HCT116 (cell line): ENCODE measurements at regions not wholly inside any gene's neighbourhood (a gene's known extent, or its start where the extent isn't known, plus 50 kb on each side); places are given as distances from the start of the nearest gene placed in this dataset.

Experiments
- ATAC-seq: fragments of 200-7000 bp; cut with Tn5 transposase; 2 replicates; pipeline ENCODE4 v1.9.1; 2020; ENCODE audit warnings: mild to moderate bottlenecking, moderate library complexity
- BruUV-seq: library from RNA; stranded (reverse); fragments of 400-500 nt; replicated peaks from 2 replicates; lab custom pipeline; 2021; lab: Mats Ljungman, UMichigan
- CTCF ChIA-PET: fragments of 300-600 bp; sonication (Branson Sonifier 250); formaldehyde crosslinking; loops from one replicate; lab custom pipeline; 2021; ENCODE audit warnings: antibody characterized with exemption; lab: Charles Lee
- POLR2A ChIA-PET: fragments of 300-600, 350-600 bp; sonication (Branson Sonifier 250); formaldehyde crosslinking; loops from one replicate; lab custom pipeline; 2021; ENCODE audit warnings: antibody characterized with exemption; lab: Charles Lee
- RAD21 ChIA-PET, 2 experiments: fragments of 300-600 bp; sonication (Branson Sonifier 250); formaldehyde crosslinking; loops; one replicate each; lab custom pipeline; 2023; ENCODE audit warnings: low total read pairs in 2 of 2; ENCODE audit not compliant: uncharacterized antibody in 2 of 2, unreplicated experiment in 2 of 2, low non-redundant PET in 1 of 2; lab: Charles Lee
- DNase-seq: peaks from one replicate; pipeline ENCODE4 v3.0.0-alpha.2; 2010; ENCODE audit warnings: low read depth, low spot score
- H2AFZ ChIP-seq: fragments of 200-600 bp; shearing (Covaris generic), sonication (generic); 2 replicates; pipeline ENCODE4 v1.6.1; 2017; ENCODE audit warnings: low read depth, mixed run types, mixed read lengths, antibody characterized with exemption, low read length; ENCODE audit not compliant: poor library complexity, severe bottlenecking
- H3K27ac ChIP-seq: 2 replicates; pipeline ENCODE4 v1.5.1; 2012; ENCODE audit warnings: low read depth, low read length
- H3K27me3 ChIP-seq: fragments of 200-600 bp; sonication (generic); 2 replicates; pipeline ENCODE4 v1.6.1; 2016; ENCODE audit warnings: mixed run types, low read length, mixed read lengths; ENCODE audit not compliant: insufficient read depth
- H3K36me3 ChIP-seq, 2 experiments: fragments of 200-500 bp in 1 of 2; fragments of 200-600 bp in 1 of 2; sonication (Bioruptor generic) in 1 of 2; sonication (generic) in 1 of 2; 2 replicates each; pipeline versions ENCODE4 v1.5.1 to v1.6.1; 2014 to 2016; ENCODE audit warnings: low read length in 2 of 2, inconsistent platforms in 1 of 2, mixed read lengths in 1 of 2, mixed run types in 1 of 2; ENCODE audit not compliant: insufficient read depth in 2 of 2, control insufficient read depth in 1 of 2
- H3K4me1 ChIP-seq, 2 experiments: fragments of 200-600 bp in 1 of 2; sonication (generic) in 1 of 2; 2 replicates each; pipeline versions ENCODE4 v1.5.1 to v1.6.1; 2012 to 2017; ENCODE audit warnings: low read length in 2 of 2, inconsistent platforms in 1 of 2, mild to moderate bottlenecking in 1 of 2, mixed read lengths in 1 of 2, mixed run types in 1 of 2, moderate library complexity in 1 of 2; ENCODE audit not compliant: insufficient read depth in 2 of 2, control insufficient read depth in 1 of 2
- H3K4me2 ChIP-seq: fragments of 200-600 bp; sonication (generic); 2 replicates; pipeline ENCODE4 v1.6.1; 2017; ENCODE audit warnings: mixed run types, low read length, mixed read lengths
- H3K4me3 ChIP-seq, 2 experiments: fragments of 200-600 bp in 1 of 2; sonication (generic) in 1 of 2; replicated peaks in 1 of 2; 2 replicates each; pipeline ENCODE4 v1.5.1; 2011 to 2016; ENCODE audit warnings: low read length in 2 of 2, control low read depth in 1 of 2, low read depth in 1 of 2, mild to moderate bottlenecking in 1 of 2, mixed read lengths in 1 of 2, mixed run types in 1 of 2
- H3K79me2 ChIP-seq: fragments of 200-600 bp; sonication (generic); 2 replicates; pipeline ENCODE4 v1.6.1; 2017; ENCODE audit warnings: mild to moderate bottlenecking, mixed run types, low read length, moderate library complexity, mixed read lengths; ENCODE audit not compliant: insufficient read depth
- H3K9ac ChIP-seq: fragments of 200-600 bp; sonication (generic); 2 replicates; pipeline ENCODE4 v1.6.1; 2016; ENCODE audit warnings: low read length, mixed read lengths
- H3K9me2 ChIP-seq: fragments of 200-600 bp; sonication (generic), shearing (Covaris generic); 2 replicates; pipeline ENCODE4 v1.6.1; 2017; ENCODE audit warnings: mixed run types, mild to moderate bottlenecking, moderate library complexity; ENCODE audit not compliant: insufficient read depth
- H3K9me3 ChIP-seq, 2 experiments: fragments of 200-500 bp in 1 of 2; fragments of 200-600 bp in 1 of 2; sonication (Bioruptor generic) in 1 of 2; sonication (generic) in 1 of 2; 2 replicates each; pipeline ENCODE4 v1.6.1; 2014 to 2017; ENCODE audit warnings: low read length in 2 of 2, mixed read lengths in 2 of 2, inconsistent platforms in 1 of 2, low read depth in 1 of 2, mild to moderate bottlenecking in 1 of 2, mixed run types in 1 of 2, moderate library complexity in 1 of 2; ENCODE audit not compliant: control insufficient read depth in 1 of 2, insufficient read depth in 1 of 2
- H4K20me1 ChIP-seq: fragments of 200-600 bp; sonication (generic), shearing (Covaris generic); 2 replicates; pipeline ENCODE4 v1.6.1; 2017; ENCODE audit warnings: mixed run types, mild to moderate bottlenecking, moderate library complexity; ENCODE audit not compliant: insufficient read depth
- CEBPB ChIP-seq: IDR thresholded peaks from 2 replicates; pipeline ENCODE4 v1.6.1; 2012; ENCODE audit warnings: low read depth
- ELF1 ChIP-seq: IDR thresholded peaks from 2 replicates; pipeline ENCODE4 v1.6.1; 2012; ENCODE audit warnings: low read depth, borderline replicate concordance
- FOSL1 ChIP-seq: IDR thresholded peaks from 2 replicates; pipeline ENCODE4 v1.6.1; 2012; ENCODE audit warnings: low read depth
- JUND ChIP-seq: IDR thresholded peaks from 2 replicates; pipeline ENCODE4 v1.6.1; 2012
- RAD21 ChIP-seq: IDR thresholded peaks from 2 replicates; pipeline ENCODE4 v1.6.1; 2012; ENCODE audit warnings: low read depth, mild to moderate bottlenecking
- SRF ChIP-seq: IDR thresholded peaks from 2 replicates; pipeline ENCODE4 v1.6.1; 2012; ENCODE audit warnings: low read depth
- intact Hi-C: fragments of 100-400 bp; cut with micrococcal nuclease; formaldehyde crosslinking; loops from 2 replicates; pipeline ENCODE4 v1.10.0; 2022
- TF ChIP-seq, protein P1 (sequence below): IDR thresholded peaks from 2 replicates; pipeline ENCODE4 v1.6.1; 2011; ENCODE audit warnings: mild to moderate bottlenecking, low read length, moderate library complexity; ENCODE audit not compliant: insufficient replicate concordance; ENCODE audit errors: extremely low read depth
- TF ChIP-seq, protein P2 (sequence below): IDR thresholded peaks from 2 replicates; pipeline ENCODE4 v1.6.1; 2012; ENCODE audit warnings: low read depth

DNA sequence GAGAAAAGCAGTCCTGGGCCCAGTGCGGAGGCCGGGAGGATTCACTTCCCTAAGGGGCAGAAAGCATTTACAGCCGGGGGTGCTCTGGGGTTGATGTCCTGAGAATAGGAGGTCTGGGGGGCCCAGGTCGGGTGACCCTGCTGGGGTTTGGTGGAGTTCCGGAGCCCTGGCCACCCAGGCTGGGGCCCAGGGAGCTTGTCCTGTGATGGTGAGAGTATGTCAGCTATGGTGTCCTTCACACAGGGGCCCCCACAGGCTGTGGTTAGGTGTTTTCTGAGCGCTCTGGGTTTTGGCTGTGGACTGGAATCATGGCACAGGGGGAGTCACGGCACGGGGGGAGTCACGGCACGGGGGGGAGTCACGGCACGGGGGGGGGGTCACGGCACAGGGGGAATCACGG, 54.5 kb upstream of the TMEM18 start:
- Histone ChIP-seq H3K27ac (no peak overlapping the region), H3K36me3 (no peaks in the 10 kb centered on the region), H3K9me3 (no peaks in the 10 kb centered on the region), H3K27me3 (no peaks in the 10 kb centered on the region), H4K20me1 (no peaks in the 10 kb centered on the region), H3K9me2 (no peaks in the 10 kb centered on the region), H3K4me3 (no peak overlapping the region), H3K79me2 (no peaks in the 10 kb centered on the region), H3K4me2 (no peak overlapping the region), H3K9ac (no peak overlapping the region), H3K4me1 (no peaks in the 10 kb centered on the region), H2AFZ (no peak overlapping the region)
- TF ChIP-seq, protein P1, sequence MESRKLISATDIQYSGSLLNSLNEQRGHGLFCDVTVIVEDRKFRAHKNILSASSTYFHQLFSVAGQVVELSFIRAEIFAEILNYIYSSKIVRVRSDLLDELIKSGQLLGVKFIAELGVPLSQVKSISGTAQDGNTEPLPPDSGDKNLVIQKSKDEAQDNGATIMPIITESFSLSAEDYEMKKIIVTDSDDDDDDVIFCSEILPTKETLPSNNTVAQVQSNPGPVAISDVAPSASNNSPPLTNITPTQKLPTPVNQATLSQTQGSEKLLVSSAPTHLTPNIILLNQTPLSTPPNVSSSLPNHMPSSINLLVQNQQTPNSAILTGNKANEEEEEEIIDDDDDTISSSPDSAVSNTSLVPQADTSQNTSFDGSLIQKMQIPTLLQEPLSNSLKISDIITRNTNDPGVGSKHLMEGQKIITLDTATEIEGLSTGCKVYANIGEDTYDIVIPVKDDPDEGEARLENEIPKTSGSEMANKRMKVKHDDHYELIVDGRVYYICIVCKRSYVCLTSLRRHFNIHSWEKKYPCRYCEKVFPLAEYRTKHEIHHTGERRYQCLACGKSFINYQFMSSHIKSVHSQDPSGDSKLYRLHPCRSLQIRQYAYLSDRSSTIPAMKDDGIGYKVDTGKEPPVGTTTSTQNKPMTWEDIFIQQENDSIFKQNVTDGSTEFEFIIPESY: no peak
- TF ChIP-seq ELF1 (no peak), SRF (no peak), JUND (no peak), RAD21 (no peak), FOSL1 (no peak), CEBPB (no peak)
- TF ChIP-seq, protein P2, sequence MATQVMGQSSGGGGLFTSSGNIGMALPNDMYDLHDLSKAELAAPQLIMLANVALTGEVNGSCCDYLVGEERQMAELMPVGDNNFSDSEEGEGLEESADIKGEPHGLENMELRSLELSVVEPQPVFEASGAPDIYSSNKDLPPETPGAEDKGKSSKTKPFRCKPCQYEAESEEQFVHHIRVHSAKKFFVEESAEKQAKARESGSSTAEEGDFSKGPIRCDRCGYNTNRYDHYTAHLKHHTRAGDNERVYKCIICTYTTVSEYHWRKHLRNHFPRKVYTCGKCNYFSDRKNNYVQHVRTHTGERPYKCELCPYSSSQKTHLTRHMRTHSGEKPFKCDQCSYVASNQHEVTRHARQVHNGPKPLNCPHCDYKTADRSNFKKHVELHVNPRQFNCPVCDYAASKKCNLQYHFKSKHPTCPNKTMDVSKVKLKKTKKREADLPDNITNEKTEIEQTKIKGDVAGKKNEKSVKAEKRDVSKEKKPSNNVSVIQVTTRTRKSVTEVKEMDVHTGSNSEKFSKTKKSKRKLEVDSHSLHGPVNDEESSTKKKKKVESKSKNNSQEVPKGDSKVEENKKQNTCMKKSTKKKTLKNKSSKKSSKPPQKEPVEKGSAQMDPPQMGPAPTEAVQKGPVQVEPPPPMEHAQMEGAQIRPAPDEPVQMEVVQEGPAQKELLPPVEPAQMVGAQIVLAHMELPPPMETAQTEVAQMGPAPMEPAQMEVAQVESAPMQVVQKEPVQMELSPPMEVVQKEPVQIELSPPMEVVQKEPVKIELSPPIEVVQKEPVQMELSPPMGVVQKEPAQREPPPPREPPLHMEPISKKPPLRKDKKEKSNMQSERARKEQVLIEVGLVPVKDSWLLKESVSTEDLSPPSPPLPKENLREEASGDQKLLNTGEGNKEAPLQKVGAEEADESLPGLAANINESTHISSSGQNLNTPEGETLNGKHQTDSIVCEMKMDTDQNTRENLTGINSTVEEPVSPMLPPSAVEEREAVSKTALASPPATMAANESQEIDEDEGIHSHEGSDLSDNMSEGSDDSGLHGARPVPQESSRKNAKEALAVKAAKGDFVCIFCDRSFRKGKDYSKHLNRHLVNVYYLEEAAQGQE: no peak
- ATAC-seq (no peak), DNase-seq (no peak)
- ChIA-PET CTCF (interaction anchor here (1.3 kb wide), 1 partner anchor 9 kb away, joined by 4 read pairs; no protein-coding TSS in a partner anchor), POLR2A (no interaction called here), RAD21 (no interaction called here)
- intact Hi-C loops: no loop called here
- BruUV-seq: no TSS peak
